ENCODE measurements at regions not wholly inside any gene's neighbourhood (a gene's known extent, or its start where the extent isn't known, plus 50 kb on each side); places are given as distances from the start of the nearest gene placed in this dataset.

- no peak for TF ChIP-seq CTCF (IDR thresholded peaks at IDR 0.05; ENCODE audit: low read depth, low read length)
- TF ChIP-seq EZH2phosphoT487 (IDR thresholded peaks at IDR 0.05; ENCODE audit: low read depth) = no peak
Observed at GRCh38 chr3:3627114-3627513, 172.1 kb upstream of the LRRN1 start.
